Sigmoid colon (tissue), 4 donors: ENCODE measurements at regions not wholly inside any gene's neighbourhood (a gene's known extent, or its start where the extent isn't known, plus 50 kb on each side); places are given as distances from the start of the nearest gene placed in this dataset.

Source experiments
- EP300 ChIP-seq, 4 donors: sonication (generic); formaldehyde crosslinking; IDR thresholded peaks; one replicate each; pipeline ENCODE4 v1.6.1; 2017; ENCODE audit warnings: antibody characterized with exemption in 4 of 4
- POLR2AphosphoS5 ChIP-seq, 4 donors: sonication (generic); formaldehyde crosslinking; IDR thresholded peaks; one replicate each; pipeline ENCODE4 v1.6.1; 2017; ENCODE audit warnings: antibody characterized with exemption in 4 of 4

DNA sequence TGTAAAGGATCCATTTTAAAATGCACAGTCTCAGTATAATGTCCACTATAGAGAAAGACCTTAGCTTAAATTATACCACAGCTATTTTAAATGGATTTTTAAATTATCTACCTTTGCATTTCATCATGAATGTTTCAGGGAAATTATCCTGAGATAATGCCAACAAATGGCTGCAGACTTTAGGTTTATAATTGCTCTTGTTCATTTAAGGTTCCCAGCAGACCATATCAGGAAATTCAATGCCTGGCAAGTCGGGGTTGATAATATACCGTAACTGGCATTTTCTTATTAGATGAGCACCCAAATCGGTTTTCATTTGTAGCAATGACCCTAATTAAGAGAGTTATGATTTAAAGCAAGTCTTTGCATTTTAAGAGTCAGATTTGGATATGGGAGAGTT lies 227.1 kb upstream of the ARRDC4 start:
- TF ChIP-seq EP300 (IDR thresholded peaks at IDR 0.05) (no peak), POLR2AphosphoS5 (IDR thresholded peaks at IDR 0.05) (no peak)
